GM12878 (cell line): ENCODE measurements at regions not wholly inside any gene's neighbourhood (a gene's known extent, or its start where the extent isn't known, plus 50 kb on each side); places are given as distances from the start of the nearest gene placed in this dataset.

Experiments used
- ATAC-seq: fragments of 200-7000 bp; cut with Tn5 transposase; 3 replicates; pipeline ENCODE4 v1.9.1; 2020; ENCODE audit warnings: mild to moderate bottlenecking, moderate library complexity
- BruUV-seq: library from RNA; stranded (reverse); fragments of 400-500 nt; replicated peaks from 2 replicates; lab custom pipeline; 2021; lab: Mats Ljungman, UMichigan
- CTCF ChIA-PET: fragments of 300-600 bp; sonication (Branson Sonifier 250); formaldehyde crosslinking; extraction: SDS; loops from one replicate; lab custom pipeline; 2021; ENCODE audit warnings: inconsistent platforms; lab: Yijun Ruan, JAX
- POLR2A ChIA-PET: fragments of 350-600 bp; formaldehyde crosslinking; extraction: SDS; loops from one replicate; lab custom pipeline; 2021; ENCODE audit warnings: inconsistent platforms; lab: Charles Lee
- RAD21 ChIA-PET: fragments of 300-600 bp; sonication (Branson Sonifier 250); formaldehyde crosslinking; loops from one replicate; lab custom pipeline; 2023; ENCODE audit warnings: antibody characterized with exemption; ENCODE audit not compliant: unreplicated experiment; lab: Charles Lee
- SMC1A ChIA-PET: fragments of 300-600 bp; sonication (Branson Sonifier 250); formaldehyde crosslinking; loops from one replicate; lab custom pipeline; 2023; ENCODE audit not compliant: unreplicated experiment, uncharacterized antibody; lab: Charles Lee
- DNase-seq: peaks from one replicate; pipeline ENCODE4 v3.0.0-alpha.2; 2011; ENCODE audit warnings: low read depth, low spot score
- FAIRE-seq: peaks from 3 replicates; lab custom pipeline; 2011; peaks lifted over from hg19 to GRCh38; lab: Jason Lieb, UNC
- H2AFZ ChIP-seq: 2 replicates; pipeline ENCODE4 v1.6.0; 2011; ENCODE audit warnings: low read depth, low read length, control low read depth; ENCODE audit not compliant: control insufficient read depth
- H3K27ac ChIP-seq: 2 replicates; pipeline ENCODE4 v1.5.1; 2011; ENCODE audit warnings: control low read depth; ENCODE audit not compliant: control insufficient read depth, insufficient read depth
- H3K27me3 ChIP-seq, 2 experiments: replicated peaks in 1 of 2; 2 replicates each; pipeline versions ENCODE4 v1.6.0 to v1.6.1; 2011; ENCODE audit warnings: low read length in 1 of 2; ENCODE audit not compliant: control insufficient read depth in 2 of 2, insufficient read depth in 2 of 2
- H3K36me3 ChIP-seq, 2 experiments: 2 replicates each; pipeline ENCODE4 v1.5.1; 2011; ENCODE audit warnings: low read length in 1 of 2; ENCODE audit not compliant: control insufficient read depth in 2 of 2, insufficient read depth in 2 of 2
- H3K4me1 ChIP-seq: 2 replicates; pipeline ENCODE4 v1.6.1; 2011; ENCODE audit warnings: mild to moderate bottlenecking, low read length, moderate library complexity, mixed read lengths; ENCODE audit not compliant: control insufficient read depth, insufficient read depth
- H3K4me2 ChIP-seq: 2 replicates; pipeline ENCODE4 v1.6.0; 2011; ENCODE audit warnings: control low read depth; ENCODE audit not compliant: control insufficient read depth, insufficient read depth
- H3K4me3 ChIP-seq: fragments of 200-600 bp; sonication (generic); 2 replicates; pipeline ENCODE4 v1.5.1; 2016
- H3K79me2 ChIP-seq: 2 replicates; pipeline ENCODE4 v1.6.0; 2011; ENCODE audit warnings: low read length; ENCODE audit not compliant: control insufficient read depth, insufficient read depth
- H3K9ac ChIP-seq: 2 replicates; pipeline ENCODE4 v1.8.0; 2011; ENCODE audit warnings: low read length, control low read depth, mixed read lengths; ENCODE audit not compliant: control insufficient read depth, insufficient read depth
- H3K9me3 ChIP-seq: replicated peaks from 3 replicates; pipeline ENCODE4 v1.5.1; 2011; ENCODE audit warnings: mild to moderate bottlenecking, low read length; ENCODE audit not compliant: control insufficient read depth, insufficient read depth
- H4K20me1 ChIP-seq: 2 replicates; pipeline ENCODE4 v1.6.0; 2011; ENCODE audit not compliant: control insufficient read depth, insufficient read depth
- BCL11A ChIP-seq: IDR thresholded peaks from 2 replicates; pipeline ENCODE4 v1.6.1; 2011; ENCODE audit warnings: low read depth, low read length
- DPF2 ChIP-seq: fragments of 450-650 bp; IDR thresholded peaks from 2 replicates; pipeline ENCODE4 v1.6.1; 2017; ENCODE audit warnings: mild to moderate bottlenecking
- FOXK2 ChIP-seq: fragments of 450-650 bp; IDR thresholded peaks from 2 replicates; pipeline ENCODE4 v1.6.1; 2017; ENCODE audit warnings: mild to moderate bottlenecking, moderate library complexity
- MTA3 ChIP-seq: IDR thresholded peaks from 2 replicates; pipeline ENCODE4 v1.6.1; 2012; ENCODE audit warnings: low read length, inconsistent platforms, borderline replicate concordance
- MXI1 ChIP-seq: fragments of 150-350 bp; IDR thresholded peaks from 2 replicates; pipeline ENCODE4 v1.6.1; 2011; ENCODE audit warnings: low read depth, mild to moderate bottlenecking, inconsistent platforms, low read length, improper control_type of control experiment
- NFYA ChIP-seq: IDR thresholded peaks from 2 replicates; pipeline ENCODE4 v1.6.1; 2011; ENCODE audit warnings: low read depth, mild to moderate bottlenecking, low read length, improper control_type of control experiment, borderline replicate concordance
- RAD51 ChIP-seq: fragments of 450-650 bp; IDR thresholded peaks from 2 replicates; pipeline ENCODE4 v1.6.1; 2016; ENCODE audit warnings: moderate library complexity, mild to moderate bottlenecking, inconsistent platforms
- RCOR1 ChIP-seq: conservative IDR thresholded peaks from 2 replicates; pipeline ENCODE4 v1.6.1; 2012; ENCODE audit warnings: low read depth, low read length, improper control_type of control experiment
- SMAD5 ChIP-seq: IDR thresholded peaks from 2 replicates; pipeline ENCODE4 v1.6.1; 2016; ENCODE audit warnings: antibody characterized with exemption, low read depth
- SUPT20H ChIP-seq: IDR thresholded peaks from 2 replicates; pipeline ENCODE4 v1.6.1; 2011; ENCODE audit warnings: low read depth, mild to moderate bottlenecking, low read length, moderate library complexity, borderline replicate concordance; ENCODE audit not compliant: control insufficient read depth
- TAF1 ChIP-seq: IDR thresholded peaks from 2 replicates; pipeline ENCODE4 v1.6.1; 2011; ENCODE audit warnings: mild to moderate bottlenecking, low read depth, low read length, borderline replicate concordance
- WGBS: methylation state at CpG from one replicate; pipeline ENCODE4 v1.1.6; 2016; ENCODE audit warnings: low lambda C conversion rate; ENCODE audit not compliant: insufficient replicate concordance, insufficient coverage; ENCODE audit errors: missing lambda C conversion rate; 5-methylcytosine and 5-hydroxymethylcytosine counted together
- in situ Hi-C: fragments of 300-500 bp; cut with MboI; formaldehyde crosslinking; loops from 9 replicates; pipeline ENCODE4 v1.14.3; 2018; ENCODE audit warnings: mixed read lengths
- intact Hi-C: fragments of 100-400 bp; cut with micrococcal nuclease; formaldehyde crosslinking; loops from one replicate; pipeline ENCODE4 v1.14.2; 2022; ENCODE audit not compliant: unreplicated experiment
- TF ChIP-seq, protein P1 (sequence below): fragments of 150-350 bp; IDR thresholded peaks from 2 replicates; pipeline ENCODE4 v1.6.1; 2014; ENCODE audit warnings: mild to moderate bottlenecking, low read depth, low read length
- TF ChIP-seq, protein P2 (sequence below): IDR thresholded peaks from 2 replicates; pipeline ENCODE4 v1.6.1; 2011; ENCODE audit warnings: mild to moderate bottlenecking, low read depth, low read length, moderate library complexity; ENCODE audit not compliant: insufficient replicate concordance
- TF ChIP-seq, protein P3 (sequence below): IDR thresholded peaks from 2 replicates; pipeline ENCODE4 v1.6.1; 2012; ENCODE audit warnings: improper control_type of control experiment, low read depth, low read length; ENCODE audit not compliant: insufficient replicate concordance

DNA sequence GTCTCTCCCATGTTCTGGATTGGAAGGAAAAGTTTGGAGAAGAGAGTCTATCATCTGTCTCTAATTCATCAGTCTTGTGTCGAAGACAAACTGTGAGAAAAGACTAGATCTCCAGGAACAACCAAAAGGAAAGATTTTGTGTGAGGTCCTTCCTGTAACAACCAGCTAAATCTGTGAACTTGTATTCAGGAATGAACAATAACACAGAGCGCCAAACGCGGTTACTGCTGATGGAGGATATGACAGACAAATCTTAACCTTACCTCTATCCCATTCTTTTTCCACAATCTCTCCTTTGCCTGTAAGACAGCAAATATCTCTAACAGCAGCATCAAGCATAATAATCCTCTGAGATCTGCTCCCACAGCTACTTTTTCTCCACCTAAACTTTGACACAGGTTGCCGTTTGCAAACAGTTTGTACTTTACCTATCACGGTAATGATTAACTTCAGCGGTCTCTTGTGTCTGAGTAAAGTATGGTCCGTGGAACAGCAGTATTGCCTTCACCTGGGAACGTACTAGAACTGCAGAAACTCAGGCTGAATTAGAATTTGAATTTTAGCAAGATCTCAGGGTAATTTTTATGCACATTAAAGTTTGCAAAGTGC, 387.6 kb downstream of the ELAVL2 start (continued):
- TF ChIP-seq FOXK2 (no peak), SMAD5 (no peak), SUPT20H (no peak), BCL11A (no peak), TAF1 (no peak)
- TF ChIP-seq, protein P1, sequence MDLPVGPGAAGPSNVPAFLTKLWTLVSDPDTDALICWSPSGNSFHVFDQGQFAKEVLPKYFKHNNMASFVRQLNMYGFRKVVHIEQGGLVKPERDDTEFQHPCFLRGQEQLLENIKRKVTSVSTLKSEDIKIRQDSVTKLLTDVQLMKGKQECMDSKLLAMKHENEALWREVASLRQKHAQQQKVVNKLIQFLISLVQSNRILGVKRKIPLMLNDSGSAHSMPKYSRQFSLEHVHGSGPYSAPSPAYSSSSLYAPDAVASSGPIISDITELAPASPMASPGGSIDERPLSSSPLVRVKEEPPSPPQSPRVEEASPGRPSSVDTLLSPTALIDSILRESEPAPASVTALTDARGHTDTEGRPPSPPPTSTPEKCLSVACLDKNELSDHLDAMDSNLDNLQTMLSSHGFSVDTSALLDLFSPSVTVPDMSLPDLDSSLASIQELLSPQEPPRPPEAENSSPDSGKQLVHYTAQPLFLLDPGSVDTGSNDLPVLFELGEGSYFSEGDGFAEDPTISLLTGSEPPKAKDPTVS = no peak

DNA sequence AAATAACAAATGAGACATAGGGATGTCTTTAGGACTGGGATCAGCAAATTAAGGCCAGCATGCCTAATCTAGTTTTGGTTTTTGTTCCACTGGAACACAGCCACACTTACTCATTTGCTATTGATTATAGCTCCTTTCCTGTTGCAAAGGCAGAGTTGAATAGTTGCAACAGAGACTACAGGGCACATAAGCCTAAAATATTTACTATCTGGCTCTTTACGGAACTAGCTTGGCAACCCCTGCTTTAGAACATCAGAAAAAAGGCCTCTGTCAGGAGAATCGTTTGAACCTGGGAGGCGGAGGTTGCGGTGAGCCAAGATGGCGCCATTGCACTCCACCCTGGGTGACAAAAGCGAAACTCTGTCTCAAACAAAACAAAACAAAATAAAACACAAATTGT, 384.8 kb downstream of the ELAVL2 start:
- FAIRE-seq = no peak
- H3K79me2 ChIP-seq = no peaks in the 10 kb centered on the region
- no peaks in the 10 kb centered on the region for H4K20me1 ChIP-seq
- no peak for DNase-seq
- no peak overlapping the region for H3K27ac ChIP-seq
- H2AFZ ChIP-seq = no peak overlapping the region
- ATAC-seq = no peak
- ChIA-PET SMC1A (no interaction called here), CTCF (no interaction called here)
- no peaks in the 10 kb centered on the region for H3K27me3 ChIP-seq
- H3K4me2 ChIP-seq = no peak overlapping the region
- intact Hi-C loops = no loop called here
- TF ChIP-seq RCOR1 (no peak), RAD51 (no peak), MTA3 (no peak), MXI1 (no peak), DPF2 (no peak), SUPT20H (no peak), NFYA (no peak)
- TF ChIP-seq, protein P2, sequence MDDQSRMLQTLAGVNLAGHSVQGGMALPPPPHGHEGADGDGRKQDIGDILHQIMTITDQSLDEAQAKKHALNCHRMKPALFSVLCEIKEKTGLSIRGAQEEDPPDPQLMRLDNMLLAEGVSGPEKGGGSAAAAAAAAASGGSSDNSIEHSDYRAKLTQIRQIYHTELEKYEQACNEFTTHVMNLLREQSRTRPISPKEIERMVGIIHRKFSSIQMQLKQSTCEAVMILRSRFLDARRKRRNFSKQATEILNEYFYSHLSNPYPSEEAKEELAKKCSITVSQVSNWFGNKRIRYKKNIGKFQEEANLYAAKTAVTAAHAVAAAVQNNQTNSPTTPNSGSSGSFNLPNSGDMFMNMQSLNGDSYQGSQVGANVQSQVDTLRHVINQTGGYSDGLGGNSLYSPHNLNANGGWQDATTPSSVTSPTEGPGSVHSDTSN = no peak
- TF ChIP-seq, protein P3, sequence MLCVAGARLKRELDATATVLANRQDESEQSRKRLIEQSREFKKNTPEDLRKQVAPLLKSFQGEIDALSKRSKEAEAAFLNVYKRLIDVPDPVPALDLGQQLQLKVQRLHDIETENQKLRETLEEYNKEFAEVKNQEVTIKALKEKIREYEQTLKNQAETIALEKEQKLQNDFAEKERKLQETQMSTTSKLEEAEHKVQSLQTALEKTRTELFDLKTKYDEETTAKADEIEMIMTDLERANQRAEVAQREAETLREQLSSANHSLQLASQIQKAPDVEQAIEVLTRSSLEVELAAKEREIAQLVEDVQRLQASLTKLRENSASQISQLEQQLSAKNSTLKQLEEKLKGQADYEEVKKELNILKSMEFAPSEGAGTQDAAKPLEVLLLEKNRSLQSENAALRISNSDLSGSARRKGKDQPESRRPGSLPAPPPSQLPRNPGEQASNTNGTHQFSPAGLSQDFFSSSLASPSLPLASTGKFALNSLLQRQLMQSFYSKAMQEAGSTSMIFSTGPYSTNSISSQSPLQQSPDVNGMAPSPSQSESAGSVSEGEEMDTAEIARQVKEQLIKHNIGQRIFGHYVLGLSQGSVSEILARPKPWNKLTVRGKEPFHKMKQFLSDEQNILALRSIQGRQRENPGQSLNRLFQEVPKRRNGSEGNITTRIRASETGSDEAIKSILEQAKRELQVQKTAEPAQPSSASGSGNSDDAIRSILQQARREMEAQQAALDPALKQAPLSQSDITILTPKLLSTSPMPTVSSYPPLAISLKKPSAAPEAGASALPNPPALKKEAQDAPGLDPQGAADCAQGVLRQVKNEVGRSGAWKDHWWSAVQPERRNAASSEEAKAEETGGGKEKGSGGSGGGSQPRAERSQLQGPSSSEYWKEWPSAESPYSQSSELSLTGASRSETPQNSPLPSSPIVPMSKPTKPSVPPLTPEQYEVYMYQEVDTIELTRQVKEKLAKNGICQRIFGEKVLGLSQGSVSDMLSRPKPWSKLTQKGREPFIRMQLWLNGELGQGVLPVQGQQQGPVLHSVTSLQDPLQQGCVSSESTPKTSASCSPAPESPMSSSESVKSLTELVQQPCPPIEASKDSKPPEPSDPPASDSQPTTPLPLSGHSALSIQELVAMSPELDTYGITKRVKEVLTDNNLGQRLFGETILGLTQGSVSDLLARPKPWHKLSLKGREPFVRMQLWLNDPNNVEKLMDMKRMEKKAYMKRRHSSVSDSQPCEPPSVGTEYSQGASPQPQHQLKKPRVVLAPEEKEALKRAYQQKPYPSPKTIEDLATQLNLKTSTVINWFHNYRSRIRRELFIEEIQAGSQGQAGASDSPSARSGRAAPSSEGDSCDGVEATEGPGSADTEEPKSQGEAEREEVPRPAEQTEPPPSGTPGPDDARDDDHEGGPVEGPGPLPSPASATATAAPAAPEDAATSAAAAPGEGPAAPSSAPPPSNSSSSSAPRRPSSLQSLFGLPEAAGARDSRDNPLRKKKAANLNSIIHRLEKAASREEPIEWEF = no peak
- TF ChIP-seq, all 136 proteins: peak for 0
- no TSS peak for BruUV-seq
- 34% methylated on average over 6 of the region's 6 CpGs for WGBS
- ChIA-PET RAD21 (no interaction called here), POLR2A (no interaction called here)
- H3K9me3 ChIP-seq = no peaks in the 10 kb centered on the region
- no peaks in the 10 kb centered on the region for H3K4me1 ChIP-seq
- H3K9ac ChIP-seq = no peak overlapping the region
- H3K36me3 ChIP-seq = no peaks in the 10 kb centered on the region
- in situ Hi-C loops = no loop called here
- no peak overlapping the region for H3K4me3 ChIP-seq
